ENCODE measurements at regions not wholly inside any gene's neighbourhood (a gene's known extent, or its start where the extent isn't known, plus 50 kb on each side); places are given as distances from the start of the nearest gene placed in this dataset.

DNA sequence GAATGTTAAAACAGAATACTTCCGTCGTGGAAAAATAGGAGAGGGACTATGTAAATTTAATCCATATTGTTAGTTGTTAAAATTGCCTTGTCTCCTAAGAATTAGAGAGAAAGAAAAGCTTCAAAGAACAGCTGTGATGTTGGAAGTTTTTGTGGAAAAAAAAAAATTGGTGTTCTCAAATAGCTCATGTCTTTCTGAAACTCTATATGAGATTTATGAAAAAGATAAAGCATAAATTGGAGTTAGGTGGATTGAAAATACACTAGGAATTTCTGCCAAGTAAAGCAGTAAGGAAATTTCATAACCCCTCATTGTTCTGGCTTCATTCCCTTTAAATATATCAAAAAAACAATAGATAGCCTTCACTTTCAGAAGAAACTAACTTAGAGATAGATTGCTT lies 274.0 kb upstream of the ADAMTS5 start:
- no peaks in the 10 kb centered on the region for H3K9me3 ChIP-seq (ENCODE audit: insufficient read depth, low read depth, low read length)
- Mint-ChIP-seq H3K27ac (ENCODE audit: unreplicated experiment) (no peak overlapping the region), H3K36me3 (ENCODE audit: low read depth, unreplicated experiment) (no peaks in the 10 kb centered on the region), H3K4me3 (ENCODE audit: unreplicated experiment) (no peak overlapping the region), H3K9me3 (ENCODE audit: unreplicated experiment) (no peaks in the 10 kb centered on the region), H3K27me3 (ENCODE audit: low read depth, unreplicated experiment) (no peaks in the 10 kb centered on the region), H3K4me1 (ENCODE audit: low read depth, unreplicated experiment) (no peaks in the 10 kb centered on the region)
- no peak overlapping the region for H3K4me3 ChIP-seq (ENCODE audit: insufficient read depth, low read depth, low read length)
- no peak overlapping the region for H3K4me2 ChIP-seq (ENCODE audit: low read length)
- no peaks in the 10 kb centered on the region for H3K27me3 ChIP-seq (ENCODE audit: insufficient read depth, low read length)
- FAIRE-seq (no peak), DNase-seq (ENCODE audit: low read depth) (no peak)
- H3K4me1 ChIP-seq (ENCODE audit: insufficient read depth, low read length): no peaks in the 10 kb centered on the region
- no peak overlapping the region for H2AFZ ChIP-seq (ENCODE audit: low read depth, low read length)
- no peak overlapping the region for H3K9ac ChIP-seq (ENCODE audit: low read length)
- H3K36me3 ChIP-seq (ENCODE audit: insufficient read depth, low read length): no peaks in the 10 kb centered on the region
- H4K20me1 ChIP-seq (ENCODE audit: insufficient read depth, low read length): no peaks in the 10 kb centered on the region
- no peak for TF ChIP-seq CTCF (IDR thresholded peaks at IDR 0.05; ENCODE audit: insufficient read depth, low read depth, low read length)
- no peak for TF ChIP-seq EZH2 (IDR thresholded peaks at IDR 0.05; ENCODE audit: insufficient read depth, low read length)
- H3K79me2 ChIP-seq (ENCODE audit: insufficient read depth, low read length): no peaks in the 10 kb centered on the region
- H3K27ac ChIP-seq (ENCODE audit: low read depth, low read length): no peak overlapping the region

DNA sequence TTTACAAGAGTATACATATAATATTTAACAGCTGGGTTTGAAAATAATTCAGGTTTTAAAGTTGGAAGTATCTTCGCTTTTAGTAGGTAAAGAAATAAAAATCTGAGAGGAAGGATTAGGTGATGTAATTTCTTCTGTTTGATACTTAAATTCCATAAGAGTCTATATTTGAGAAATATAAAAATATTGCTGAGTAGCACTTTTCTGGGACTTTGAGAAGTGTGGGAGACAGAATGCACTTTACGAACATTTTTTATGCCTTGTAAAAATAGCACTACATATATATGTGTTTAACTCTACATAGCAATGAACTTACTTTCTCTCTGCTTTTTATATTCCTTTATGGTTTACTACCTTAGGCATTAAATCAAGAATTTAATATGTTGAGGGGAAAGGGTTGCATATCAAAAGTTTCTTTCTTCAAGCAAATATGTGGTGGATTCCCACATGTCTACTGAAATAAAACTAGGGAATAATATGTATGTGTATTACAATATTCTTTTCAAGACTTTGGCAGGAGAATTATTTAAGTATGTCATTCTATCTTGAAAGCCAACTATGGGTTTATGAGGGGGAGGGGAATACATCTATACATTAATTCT lies 266.7 kb upstream of the ADAMTS5 start:
- H3K27me3 Mint-ChIP-seq (ENCODE audit: low read depth, unreplicated experiment): no peaks in the 10 kb centered on the region
- no peak overlapping the region for H2AFZ ChIP-seq (ENCODE audit: low read depth, low read length)
- no peak for FAIRE-seq
- H3K4me1 Mint-ChIP-seq (ENCODE audit: low read depth, unreplicated experiment): no peaks in the 10 kb centered on the region
- no peak overlapping the region for H3K27ac ChIP-seq (ENCODE audit: low read depth, low read length)
- no peaks in the 10 kb centered on the region for H4K20me1 ChIP-seq (ENCODE audit: insufficient read depth, low read length)
- no peaks in the 10 kb centered on the region for H3K36me3 Mint-ChIP-seq (ENCODE audit: low read depth, unreplicated experiment)
- no peak for TF ChIP-seq CTCF (IDR thresholded peaks at IDR 0.05; ENCODE audit: insufficient read depth, low read depth, low read length)
- DNase-seq (ENCODE audit: low read depth): no peak
- H3K9me3 Mint-ChIP-seq (ENCODE audit: unreplicated experiment): no peaks in the 10 kb centered on the region
- no peaks in the 10 kb centered on the region for H3K9me3 ChIP-seq (ENCODE audit: insufficient read depth, low read depth, low read length)
- no peak overlapping the region for H3K4me3 Mint-ChIP-seq (ENCODE audit: unreplicated experiment)
- no peak overlapping the region for H3K9ac ChIP-seq (ENCODE audit: low read length)
- no peak overlapping the region for H3K4me3 ChIP-seq (ENCODE audit: insufficient read depth, low read depth, low read length)
- H3K27ac Mint-ChIP-seq (ENCODE audit: unreplicated experiment): no peak overlapping the region
- no peaks in the 10 kb centered on the region for H3K36me3 ChIP-seq (ENCODE audit: insufficient read depth, low read length)
- no peaks in the 10 kb centered on the region for H3K4me1 ChIP-seq (ENCODE audit: insufficient read depth, low read length)
- H3K79me2 ChIP-seq (ENCODE audit: insufficient read depth, low read length): no peaks in the 10 kb centered on the region
- no peak overlapping the region for H3K4me2 ChIP-seq (ENCODE audit: low read length)
- no peaks in the 10 kb centered on the region for H3K27me3 ChIP-seq (ENCODE audit: insufficient read depth, low read length)

DNA sequence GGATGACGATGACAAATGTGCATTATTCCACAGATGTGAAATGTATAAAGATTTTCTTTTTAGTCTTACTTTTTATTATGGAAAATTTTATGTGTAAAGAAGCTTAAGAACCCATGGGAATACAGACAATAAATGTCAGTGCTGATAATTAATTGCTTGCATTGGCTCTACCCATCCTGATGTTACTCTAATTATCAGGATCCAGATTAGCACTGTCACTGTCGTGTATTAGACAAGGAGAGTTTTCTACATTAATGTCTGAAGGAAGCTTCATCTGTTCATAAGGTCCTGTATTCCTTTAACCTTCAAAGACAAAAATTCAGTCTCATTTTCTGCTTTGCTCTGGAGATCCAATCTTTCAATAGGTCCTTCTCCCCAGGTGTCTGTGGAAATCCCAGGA lies 259.1 kb upstream of the ADAMTS5 start:
- DNase-seq (ENCODE audit: low read depth) (no peak), FAIRE-seq (no peak)
- no peaks in the 10 kb centered on the region for H3K36me3 ChIP-seq (ENCODE audit: insufficient read depth, low read length)
- Mint-ChIP-seq H3K27me3 (ENCODE audit: low read depth, unreplicated experiment) (no peaks in the 10 kb centered on the region), H3K9me3 (ENCODE audit: unreplicated experiment) (no peaks in the 10 kb centered on the region), H3K27ac (ENCODE audit: unreplicated experiment) (no peak overlapping the region), H3K4me3 (ENCODE audit: unreplicated experiment) (no peak overlapping the region), H3K4me1 (ENCODE audit: low read depth, unreplicated experiment) (peaks cover 3% of the 10 kb centered on the region), H3K36me3 (ENCODE audit: low read depth, unreplicated experiment) (no peaks in the 10 kb centered on the region)
- no peak overlapping the region for H2AFZ ChIP-seq (ENCODE audit: low read depth, low read length)
- H3K4me2 ChIP-seq (ENCODE audit: low read length): no peak overlapping the region
- no peak overlapping the region for H3K27ac ChIP-seq (ENCODE audit: low read depth, low read length)
- H3K4me1 ChIP-seq (ENCODE audit: insufficient read depth, low read length): no peaks in the 10 kb centered on the region
- no peak overlapping the region for H3K4me3 ChIP-seq (ENCODE audit: insufficient read depth, low read depth, low read length)
- no peaks in the 10 kb centered on the region for H4K20me1 ChIP-seq (ENCODE audit: insufficient read depth, low read length)
- TF ChIP-seq EZH2 (IDR thresholded peaks at IDR 0.05; ENCODE audit: insufficient read depth, low read length): no peak
- TF ChIP-seq CTCF (IDR thresholded peaks at IDR 0.05; ENCODE audit: insufficient read depth, low read depth, low read length): no peak
- no peaks in the 10 kb centered on the region for H3K9me3 ChIP-seq (ENCODE audit: insufficient read depth, low read depth, low read length)
- no peak overlapping the region for H3K9ac ChIP-seq (ENCODE audit: low read length)
- no peaks in the 10 kb centered on the region for H3K27me3 ChIP-seq (ENCODE audit: insufficient read depth, low read length)
- no peaks in the 10 kb centered on the region for H3K79me2 ChIP-seq (ENCODE audit: insufficient read depth, low read length)
